Islet precursor cell (in vitro differentiated cells): ENCODE measurements at regions not wholly inside any gene's neighbourhood (a gene's known extent, or its start where the extent isn't known, plus 50 kb on each side); places are given as distances from the start of the nearest gene placed in this dataset.
"Not testable (repeated sequence)": the region's sequence is repeated elsewhere in the genome, so short reads cannot be mapped to it uniquely, and the experiment has no call there.

Source experiments
- DNase-seq: peaks from one replicate; pipeline ENCODE4 v3.0.0-alpha.2; 2018

GRCh38 chr5:68020461-68020969 lies 195.0 kb upstream of the PIK3R1 start:
- not testable (repeated sequence) for DNase-seq

GRCh38 chr5:68015381-68016302 lies 199.9 kb upstream of the PIK3R1 start:
- no peak for DNase-seq

GRCh38 chr5:68012831-68013230 lies 202.7 kb upstream of the PIK3R1 start:
- no peak for DNase-seq

- DNase-seq, result no peak
Observed at GRCh38 chr5:68012429-68012828, 203.1 kb upstream of the PIK3R1 start.

GRCh38 chr5:68011801-68012200 lies 203.8 kb upstream of the PIK3R1 start:
- DNase-seq, result no peak

GRCh38 chr5:68011259-68011760 lies 204.2 kb upstream of the PIK3R1 start:
- no peak for DNase-seq

- DNase-seq, result no peak
Observed at GRCh38 chr5:68010740-68011139, 204.8 kb upstream of the PIK3R1 start.

GRCh38 chr5:68007451-68007850 lies 208.1 kb upstream of the PIK3R1 start:
- no peak for DNase-seq

- DNase-seq, result no peak
Observed at GRCh38 chr5:68002836-68003235, 212.7 kb upstream of the PIK3R1 start.

- DNase-seq, result no peak
Observed at GRCh38 chr5:68000805-68001204, 214.8 kb upstream of the PIK3R1 start.

GRCh38 chr5:67999391-67999790 lies 216.2 kb upstream of the PIK3R1 start:
- DNase-seq, result no peak

GRCh38 chr5:67998709-67999261 lies 216.8 kb upstream of the PIK3R1 start:
- peak; percentile 66 for DNase-seq

GRCh38 chr5:67997892-67998457 lies 217.6 kb upstream of the PIK3R1 start:
- no peak for DNase-seq

- DNase-seq, result no peak
Observed at GRCh38 chr5:67997148-67997547, 218.4 kb upstream of the PIK3R1 start.

- DNase-seq, result peak; percentile 57
Observed at GRCh38 chr5:67996596-67996995, 219.0 kb upstream of the PIK3R1 start.

GRCh38 chr5:67992923-67993322 lies 222.6 kb upstream of the PIK3R1 start:
- DNase-seq, result no peak

GRCh38 chr5:67989456-67989855 lies 226.1 kb upstream of the PIK3R1 start:
- no peak for DNase-seq

- DNase-seq, result no peak
Observed at GRCh38 chr5:67986761-67987160, 228.8 kb upstream of the PIK3R1 start.

GRCh38 chr5:67985686-67986387 lies 229.7 kb upstream of the PIK3R1 start:
- DNase-seq, result peak; percentile 79

GRCh38 chr5:67984546-67984945 lies 231.0 kb upstream of the PIK3R1 start:
- no peak for DNase-seq

- DNase-seq, result no peak
Observed at GRCh38 chr5:67983251-67984110, 232.1 kb upstream of the PIK3R1 start.

- not testable (repeated sequence) for DNase-seq
Observed at GRCh38 chr5:67982160-67982559, 233.4 kb upstream of the PIK3R1 start.
